Femur (tissue), 1 donor: ENCODE measurements at regions not wholly inside any gene's neighbourhood (a gene's known extent, or its start where the extent isn't known, plus 50 kb on each side); places are given as distances from the start of the nearest gene placed in this dataset.

Experiments used
- DNase-seq: peaks from one replicate; pipeline ENCODE4 v3.0.0-alpha.2; 2017

DNA sequence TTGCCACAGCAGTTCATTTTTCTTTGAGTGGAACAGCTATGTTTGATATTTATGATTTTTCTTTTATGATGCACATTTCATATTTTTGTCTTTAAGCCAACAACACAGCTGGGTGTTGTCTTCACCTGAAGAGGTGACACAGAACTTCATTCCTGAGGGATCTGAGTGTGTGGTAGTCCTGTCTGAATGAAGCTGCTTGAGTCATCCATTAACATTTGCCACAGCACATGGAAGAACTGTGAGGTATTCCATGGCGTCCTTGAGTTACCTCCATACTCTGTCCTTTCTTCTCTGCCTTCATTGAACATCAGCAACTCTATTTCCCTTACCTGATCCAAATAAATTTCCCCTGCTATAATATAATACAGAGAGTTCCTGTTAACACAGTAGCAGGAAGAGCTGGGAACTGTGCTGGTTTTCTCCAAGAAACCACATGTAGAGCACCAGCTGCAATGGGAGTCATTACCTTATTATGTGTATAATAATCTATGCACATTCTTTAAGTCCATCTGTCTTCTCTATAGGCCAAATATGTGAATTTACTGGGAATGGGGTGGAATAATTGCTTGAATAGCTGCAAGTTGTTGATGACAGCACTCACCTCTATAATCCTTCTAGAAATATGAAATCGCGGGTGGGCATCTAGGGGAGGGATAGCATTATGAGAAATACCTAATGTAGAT, 72.4 kb upstream of the TAC1 start:
- no peak for DNase-seq

- DNase-seq: no peak
These were observed 64.5 kb upstream of the TAC1 start for GRCh38 chr7:97667359-97667758.

- DNase-seq: no peak
These were observed 60.3 kb upstream of the TAC1 start for GRCh38 chr7:97671571-97671970.

GRCh38 chr7:97680622-97681021, 51.3 kb upstream of the TAC1 start:
- DNase-seq: no peak
